A673 (cell line): ENCODE measurements at regions not wholly inside any gene's neighbourhood (a gene's known extent, or its start where the extent isn't known, plus 50 kb on each side); places are given as distances from the start of the nearest gene placed in this dataset.

Experiments used
- CTCF ChIP-seq: fragments of 300-800, 200-600 bp; sonication (generic); conservative IDR thresholded peaks from 2 replicates; pipeline ENCODE4 v1.5.1; 2017; ENCODE audit warnings: low read depth, mild to moderate bottlenecking, antibody characterized with exemption, low read length, moderate library complexity, mixed read lengths
- EZH2 ChIP-seq: fragments of 200-600 bp; sonication (generic); IDR thresholded peaks from 2 replicates; pipeline ENCODE4 v1.6.1; 2017; ENCODE audit warnings: borderline replicate concordance, low read depth, mild to moderate bottlenecking, mixed read lengths, antibody characterized with exemption, low read length; ENCODE audit not compliant: poor library complexity, severe bottlenecking

- TF ChIP-seq CTCF (no peak), EZH2 (no peak)
Observed at GRCh38 chr11:112762707-112763090, 198.5 kb upstream of the NCAM1 start.
